NCI-H128 (cell line): ENCODE measurements at regions not wholly inside any gene's neighbourhood (a gene's known extent, or its start where the extent isn't known, plus 50 kb on each side); places are given as distances from the start of the nearest gene placed in this dataset.

Experiments used
- DNase-seq: peaks from one replicate; lab custom pipeline; 2025; ENCODE audit not compliant: unreplicated experiment; lab: John Stamatoyannopoulos, UW

GRCh38 chr5:10173716-10174115 is 76.0 kb downstream of the ATPSCKMT start:
- DNase-seq: no peak

GRCh38 chr5:10172247-10172646 is 77.4 kb downstream of the ATPSCKMT start:
- no peak for DNase-seq

GRCh38 chr5:10169359-10169758 is 80.3 kb downstream of the ATPSCKMT start:
- DNase-seq: no peak

- DNase-seq: no peak
Measured at GRCh38 chr5:10168254-10168653, 81.4 kb downstream of the ATPSCKMT start.

- no peak for DNase-seq
Measured at GRCh38 chr5:10167806-10168205, 81.9 kb downstream of the ATPSCKMT start.

- DNase-seq: no peak
Measured at GRCh38 chr5:10166392-10166791, 83.3 kb downstream of the ATPSCKMT start.

- DNase-seq: no peak
Measured at GRCh38 chr5:10162468-10162867, 87.2 kb downstream of the ATPSCKMT start.

GRCh38 chr5:10161778-10162177 is 87.9 kb downstream of the ATPSCKMT start:
- no peak for DNase-seq

- no peak for DNase-seq
Measured at GRCh38 chr5:10160241-10160640, 89.4 kb downstream of the ATPSCKMT start.

GRCh38 chr5:10158886-10159285 is 90.8 kb downstream of the ATPSCKMT start:
- no peak for DNase-seq

- DNase-seq: no peak
Measured at GRCh38 chr5:10157085-10157669, 92.5 kb downstream of the ATPSCKMT start.

GRCh38 chr5:10155897-10156667 is 93.6 kb downstream of the ATPSCKMT start:
- no peak for DNase-seq

GRCh38 chr5:10153808-10154537 is 95.7 kb downstream of the ATPSCKMT start:
- no peak for DNase-seq

- DNase-seq: no peak
Measured at GRCh38 chr5:10153394-10153793, 96.3 kb downstream of the ATPSCKMT start.

GRCh38 chr5:10151656-10152055 is 98.0 kb downstream of the ATPSCKMT start:
- no peak for DNase-seq

GRCh38 chr5:10149911-10150310 is 99.8 kb downstream of the ATPSCKMT start:
- no peak for DNase-seq

- no peak for DNase-seq
Measured at GRCh38 chr5:10145923-10146401, 103.7 kb downstream of the ATPSCKMT start.

GRCh38 chr5:10144040-10144439 is 105.6 kb downstream of the ATPSCKMT start:
- no peak for DNase-seq

GRCh38 chr5:10140195-10140973 is 109.3 kb downstream of the ATPSCKMT start:
- DNase-seq: no peak

- no peak for DNase-seq
Measured at GRCh38 chr5:10138395-10139057, 111.2 kb downstream of the ATPSCKMT start.

- DNase-seq: no peak
Measured at GRCh38 chr5:10133830-10134229, 115.9 kb downstream of the ATPSCKMT start.
